Fibroblast of pulmonary artery (primary cell): ENCODE measurements at regions not wholly inside any gene's neighbourhood (a gene's known extent, or its start where the extent isn't known, plus 50 kb on each side); places are given as distances from the start of the nearest gene placed in this dataset.

Experiments used
- DNase-seq: peaks from one replicate; pipeline ENCODE4 v3.0.0-alpha.2; 2010; ENCODE audit warnings: low read depth
- H3K4me3 ChIP-seq: replicated peaks from 2 replicates; pipeline ENCODE4 v1.5.1; 2011; ENCODE audit warnings: low read depth, mild to moderate bottlenecking, control low read depth, low read length, moderate library complexity
- TF ChIP-seq, protein P1 (sequence below): IDR thresholded peaks from 2 replicates; pipeline ENCODE4 v1.5.1; 2011; ENCODE audit warnings: mild to moderate bottlenecking, control low read depth, low read length, inconsistent platforms; ENCODE audit errors: missing control alignments

DNA sequence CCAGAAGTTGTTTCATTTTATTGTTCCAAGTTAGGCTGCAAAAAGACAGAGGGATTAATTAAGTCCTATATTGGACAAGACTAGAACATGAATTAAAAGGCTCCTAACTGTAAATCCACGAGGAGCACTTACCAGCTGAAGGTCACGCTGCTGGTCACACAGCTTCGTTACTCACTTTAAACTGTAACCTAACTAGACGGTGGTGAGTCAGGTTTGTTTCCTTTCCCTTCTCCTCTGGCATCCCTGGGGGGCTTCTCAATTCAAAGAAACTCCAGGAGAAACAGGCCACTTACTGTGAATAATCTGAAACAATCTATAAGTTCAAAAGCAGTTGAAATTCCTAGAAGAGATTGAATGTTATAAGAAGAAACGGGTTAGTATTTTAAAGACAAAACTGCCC, 331.4 kb downstream of the BCAT1 start:
- DNase-seq = peak; percentile 38
- H3K4me3 ChIP-seq = no peak overlapping the region
- TF ChIP-seq, protein P1, sequence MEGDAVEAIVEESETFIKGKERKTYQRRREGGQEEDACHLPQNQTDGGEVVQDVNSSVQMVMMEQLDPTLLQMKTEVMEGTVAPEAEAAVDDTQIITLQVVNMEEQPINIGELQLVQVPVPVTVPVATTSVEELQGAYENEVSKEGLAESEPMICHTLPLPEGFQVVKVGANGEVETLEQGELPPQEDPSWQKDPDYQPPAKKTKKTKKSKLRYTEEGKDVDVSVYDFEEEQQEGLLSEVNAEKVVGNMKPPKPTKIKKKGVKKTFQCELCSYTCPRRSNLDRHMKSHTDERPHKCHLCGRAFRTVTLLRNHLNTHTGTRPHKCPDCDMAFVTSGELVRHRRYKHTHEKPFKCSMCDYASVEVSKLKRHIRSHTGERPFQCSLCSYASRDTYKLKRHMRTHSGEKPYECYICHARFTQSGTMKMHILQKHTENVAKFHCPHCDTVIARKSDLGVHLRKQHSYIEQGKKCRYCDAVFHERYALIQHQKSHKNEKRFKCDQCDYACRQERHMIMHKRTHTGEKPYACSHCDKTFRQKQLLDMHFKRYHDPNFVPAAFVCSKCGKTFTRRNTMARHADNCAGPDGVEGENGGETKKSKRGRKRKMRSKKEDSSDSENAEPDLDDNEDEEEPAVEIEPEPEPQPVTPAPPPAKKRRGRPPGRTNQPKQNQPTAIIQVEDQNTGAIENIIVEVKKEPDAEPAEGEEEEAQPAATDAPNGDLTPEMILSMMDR = no peak

DNA sequence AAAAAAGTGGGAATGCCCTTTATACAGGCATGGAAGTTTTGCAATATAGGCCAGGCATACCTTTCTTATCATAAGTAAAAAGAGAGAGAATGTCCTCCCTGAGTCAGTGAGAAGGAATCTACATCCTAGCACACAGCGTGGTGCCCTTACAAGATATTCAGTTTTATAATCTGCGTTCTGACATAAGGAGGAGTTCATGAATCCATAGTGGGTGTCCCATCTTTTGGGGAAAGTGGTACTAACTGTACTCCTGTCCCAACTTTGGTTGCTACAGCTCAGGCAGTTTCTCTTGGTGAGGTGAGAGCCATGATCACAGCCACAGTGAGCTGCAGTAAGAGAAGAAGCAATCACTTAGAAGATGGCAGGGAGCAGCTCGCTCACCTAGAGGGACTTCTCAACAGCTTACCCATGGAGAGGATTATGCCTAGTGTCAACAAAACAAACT, 332.9 kb downstream of the BCAT1 start:
- DNase-seq = peak; percentile 82
- no peak overlapping the region for H3K4me3 ChIP-seq
- TF ChIP-seq, protein P1 = no peak

DNA sequence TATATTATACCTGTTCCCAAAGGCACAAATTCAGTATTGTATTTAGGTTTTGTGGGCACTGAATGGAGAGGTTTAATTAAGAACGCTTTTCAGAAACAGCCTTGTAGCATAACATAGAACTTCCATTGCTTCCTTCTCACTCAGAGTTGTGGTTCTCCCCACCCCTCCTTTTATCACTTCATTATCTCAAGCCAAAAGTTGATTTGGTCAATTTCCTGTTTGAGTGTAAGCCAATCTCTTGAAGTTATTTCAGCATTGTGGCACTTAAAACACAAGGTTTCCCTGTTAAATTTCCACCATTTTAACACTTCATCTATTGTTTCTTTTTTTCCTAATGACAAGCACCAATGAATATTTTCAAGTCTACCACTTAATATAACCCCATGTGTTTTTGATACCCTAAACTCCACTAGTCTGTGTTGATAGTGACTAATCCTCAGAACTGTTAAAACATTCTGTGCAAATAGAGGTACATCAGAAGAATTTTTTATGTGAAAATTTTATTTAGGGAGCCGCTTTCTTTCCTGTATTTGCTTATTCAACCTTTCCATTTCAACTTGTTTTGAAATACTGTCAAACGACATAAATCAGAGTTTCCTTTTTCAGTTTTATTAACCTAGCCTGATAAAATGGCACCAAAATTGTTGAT, 340.1 kb downstream of the BCAT1 start:
- DNase-seq = no peak
- TF ChIP-seq, protein P1 = no peak
- H3K4me3 ChIP-seq = no peak overlapping the region

DNA sequence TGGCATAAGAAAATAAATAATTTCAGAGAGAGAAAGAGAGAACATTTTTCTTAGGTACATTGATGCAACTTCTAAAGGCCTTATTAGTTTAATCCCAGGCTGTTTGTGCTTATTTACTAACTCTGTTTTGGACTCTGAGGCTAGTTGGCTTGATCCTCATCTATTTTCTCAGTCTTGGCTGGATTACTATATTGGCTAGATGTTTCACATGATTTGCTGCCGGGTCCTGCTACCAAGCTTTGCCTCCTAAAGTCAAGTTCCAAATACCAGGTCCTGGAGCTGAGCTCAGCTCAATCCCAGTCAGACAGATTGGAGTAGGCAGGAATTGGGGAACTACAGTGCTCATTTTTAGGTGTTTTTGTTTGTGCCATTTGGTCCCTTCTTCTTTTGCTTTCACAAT, 340.8 kb downstream of the BCAT1 start:
- TF ChIP-seq, protein P1 = no peak
- no peak overlapping the region for H3K4me3 ChIP-seq
- DNase-seq = no peak

DNA sequence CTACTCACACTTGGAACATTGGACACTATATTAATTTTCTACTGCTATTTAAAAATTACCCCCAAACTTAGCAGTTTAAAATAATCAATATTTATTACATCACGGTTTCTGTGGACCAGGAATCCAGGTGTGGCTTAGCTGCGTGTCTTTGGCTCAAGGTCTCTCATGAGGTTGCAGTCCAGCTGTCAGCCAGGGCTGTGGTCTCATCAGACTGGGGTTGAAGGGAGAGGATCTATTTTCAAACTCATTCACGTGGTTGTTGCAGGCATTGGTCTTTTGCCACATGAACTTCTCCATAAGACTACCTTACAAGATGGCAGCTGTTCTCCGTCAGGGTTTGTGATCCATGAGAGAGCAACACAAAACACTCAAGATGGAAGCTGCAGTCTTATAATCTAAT, 343.0 kb downstream of the BCAT1 start:
- no peak for DNase-seq

DNA sequence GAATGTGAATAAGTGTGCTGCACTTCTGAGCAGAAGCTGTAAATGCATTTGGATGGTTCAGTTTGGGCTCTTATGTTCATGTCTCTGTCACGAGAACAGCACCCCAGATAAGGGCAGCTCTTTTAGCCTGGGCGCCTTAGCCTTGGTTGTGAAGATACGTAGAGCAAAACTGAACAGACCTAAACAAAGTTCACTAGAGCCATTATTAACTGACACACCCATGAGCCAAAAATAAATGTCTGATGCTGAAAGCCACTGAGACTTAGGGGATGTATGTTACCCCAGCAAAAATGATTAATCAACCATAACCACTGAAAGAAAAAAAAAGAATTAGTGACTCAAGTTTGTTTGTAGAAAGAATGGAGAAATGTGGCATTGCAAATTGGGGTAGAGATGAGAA, 343.4 kb downstream of the BCAT1 start:
- H3K4me3 ChIP-seq = no peak overlapping the region
- TF ChIP-seq, protein P1 = no peak
- no peak for DNase-seq

More for the DNA sequence above, 343.0 kb downstream of the BCAT1 start:
- no peak overlapping the region for H3K4me3 ChIP-seq
- TF ChIP-seq, protein P1 = no peak

DNA sequence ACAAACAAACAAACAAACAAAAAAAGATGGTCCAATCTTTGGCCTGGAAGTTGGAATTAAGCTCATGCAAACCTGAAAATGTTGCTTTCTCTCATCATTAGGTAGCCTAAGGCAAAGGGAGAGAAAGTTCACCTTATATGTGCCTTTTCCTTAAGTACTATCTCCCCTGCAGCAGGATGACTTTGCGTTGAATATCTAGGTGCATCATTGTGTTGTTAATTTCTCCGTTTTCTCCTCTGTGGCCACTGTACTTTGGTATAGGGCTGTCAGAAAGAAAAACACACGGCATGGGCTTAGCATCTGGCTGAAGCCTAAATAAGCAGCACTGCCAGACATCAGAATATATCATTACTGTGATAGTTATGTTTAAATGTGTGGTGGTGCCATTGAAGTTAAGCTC, 345.5 kb downstream of the BCAT1 start:
- DNase-seq = no peak
- TF ChIP-seq, protein P1 = no peak
- H3K4me3 ChIP-seq = no peak overlapping the region
